IgD-negative memory B cell (primary cell): ENCODE measurements at regions not wholly inside any gene's neighbourhood (a gene's known extent, or its start where the extent isn't known, plus 50 kb on each side); places are given as distances from the start of the nearest gene placed in this dataset.

Experiments used
- H3K27ac Mint-ChIP-seq, 3 donors: one replicate each; pipeline ENCODE4 v1.8.0; 2020 to 2022; ENCODE audit warnings: mild to moderate bottlenecking in 3 of 3, mixed read lengths in 3 of 3, moderate library complexity in 1 of 3
- H3K27me3 Mint-ChIP-seq: one replicate; pipeline ENCODE4 v1.8.0; 2021; ENCODE audit warnings: mixed read lengths
- H3K36me3 Mint-ChIP-seq: one replicate; pipeline ENCODE4 v1.8.0; 2020; ENCODE audit warnings: mild to moderate bottlenecking, mixed read lengths
- H3K4me1 Mint-ChIP-seq, 3 donors: one replicate each; pipeline ENCODE4 v1.8.0; 2020 to 2022; ENCODE audit warnings: mixed read lengths in 3 of 3, mild to moderate bottlenecking in 1 of 3
- H3K4me3 Mint-ChIP-seq, 4 donors: one replicate each; pipeline ENCODE4 v1.8.0; 2020 to 2022; ENCODE audit warnings: mild to moderate bottlenecking in 4 of 4, mixed read lengths in 4 of 4, moderate library complexity in 3 of 4
- H3K9me3 Mint-ChIP-seq, 3 donors: one replicate each; pipeline ENCODE4 v1.8.0; 2020 to 2021; ENCODE audit warnings: mixed read lengths in 3 of 3, mild to moderate bottlenecking in 1 of 3

DNA sequence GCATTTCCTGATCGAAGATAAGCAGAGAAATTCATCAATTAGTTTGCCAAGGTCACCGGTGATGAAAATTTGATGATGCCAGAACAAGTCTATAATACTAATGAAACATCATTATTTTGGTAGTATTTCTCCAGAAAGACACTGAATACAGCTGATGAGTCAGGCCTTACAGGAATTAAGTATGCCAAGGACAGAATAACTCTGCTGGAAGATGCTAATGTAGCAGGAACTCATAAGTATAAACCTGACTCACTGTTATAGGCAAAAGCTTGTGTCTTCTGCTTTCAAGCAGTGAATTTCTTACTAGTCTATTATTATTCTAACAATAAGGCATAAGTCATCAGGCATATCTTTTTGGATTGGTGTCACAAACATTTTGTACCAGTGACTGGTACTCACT, 1825.1 kb upstream of the IGFBP7 start:
- H3K36me3 Mint-ChIP-seq, result no peaks in the 10 kb centered on the region
- H3K27ac Mint-ChIP-seq, result no peak overlapping the region
- no peaks in the 10 kb centered on the region for H3K27me3 Mint-ChIP-seq
- no peaks in the 10 kb centered on the region for H3K4me1 Mint-ChIP-seq
- H3K9me3 Mint-ChIP-seq, result peaks cover 2 to 18% (median 3%) of the 10 kb centered on the region in 3 donors
- no peak overlapping the region for H3K4me3 Mint-ChIP-seq

GRCh38 chr4:58936436-58936835, 1826.3 kb upstream of the IGFBP7 start:
- Mint-ChIP-seq H3K27me3 (no peaks in the 10 kb centered on the region), H3K9me3 (peaks cover 2 to 13% (median 3%) of the 10 kb centered on the region in 3 donors), H3K4me1 (no peaks in the 10 kb centered on the region), H3K4me3 (no peak overlapping the region), H3K36me3 (no peaks in the 10 kb centered on the region), H3K27ac (no peak overlapping the region)

DNA sequence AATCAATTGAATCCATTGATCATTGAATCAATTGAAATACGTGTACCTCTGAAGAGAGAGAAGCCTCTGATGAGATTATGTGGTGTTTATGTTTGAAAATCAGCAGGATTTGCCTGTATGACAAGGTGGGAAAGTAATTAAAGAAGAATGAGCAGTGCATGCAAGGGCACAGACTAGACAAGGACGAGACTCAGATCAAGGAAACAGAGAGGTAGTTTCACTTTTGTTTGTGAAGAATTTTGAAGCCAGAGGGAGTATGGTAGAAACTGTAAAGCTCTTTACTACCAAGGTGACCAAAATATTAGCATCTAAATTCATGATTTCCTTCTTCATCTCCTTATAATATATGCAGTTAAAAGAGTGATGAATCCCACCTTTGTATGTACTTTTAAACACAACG, 1830.0 kb upstream of the IGFBP7 start:
- H3K27ac Mint-ChIP-seq, result no peak overlapping the region
- no peaks in the 10 kb centered on the region for H3K27me3 Mint-ChIP-seq
- peaks cover 2 to 3% (median 3%) of the 10 kb centered on the region in 3 donors for H3K9me3 Mint-ChIP-seq
- no peak overlapping the region for H3K4me3 Mint-ChIP-seq
- H3K4me1 Mint-ChIP-seq, result no peaks in the 10 kb centered on the region
- no peaks in the 10 kb centered on the region for H3K36me3 Mint-ChIP-seq

GRCh38 chr4:58941286-58941685, 1831.1 kb upstream of the IGFBP7 start:
- Mint-ChIP-seq H3K27ac (no peak overlapping the region), H3K9me3 (peaks cover 2 to 6% (median 3%) of the 10 kb centered on the region in 3 donors), H3K4me3 (no peak overlapping the region), H3K27me3 (no peaks in the 10 kb centered on the region), H3K36me3 (no peaks in the 10 kb centered on the region), H3K4me1 (no peaks in the 10 kb centered on the region)

DNA sequence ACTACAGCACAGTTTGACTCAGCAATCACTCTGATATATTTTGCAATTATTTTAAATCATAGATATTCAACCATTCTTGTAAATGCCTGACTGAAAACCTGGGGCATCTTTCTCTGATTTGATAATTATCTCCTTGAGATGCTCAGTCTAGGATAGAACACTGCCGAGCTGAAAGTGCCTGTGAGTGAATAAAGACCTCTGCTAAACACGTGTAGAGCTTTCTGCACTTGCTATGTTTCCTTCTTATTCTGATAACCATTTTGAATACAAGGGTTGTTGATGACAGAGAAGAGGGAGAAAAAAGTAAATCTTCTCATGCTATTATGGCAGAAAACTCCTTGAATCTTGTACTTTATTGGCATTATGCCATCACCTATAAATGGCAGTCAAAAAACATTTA, 1843.4 kb upstream of the IGFBP7 start:
- Mint-ChIP-seq H3K27me3 (no peaks in the 10 kb centered on the region), H3K27ac (no peak overlapping the region), H3K4me3 (no peak overlapping the region), H3K4me1 (no peaks in the 10 kb centered on the region), H3K9me3 (peaks cover 0 to 12% (median 0%) of the 10 kb centered on the region in 3 donors), H3K36me3 (no peaks in the 10 kb centered on the region)

- Mint-ChIP-seq H3K9me3 (peaks cover 3 to 5% (median 4%) of the 10 kb centered on the region in 3 donors), H3K36me3 (no peaks in the 10 kb centered on the region), H3K4me3 (no peak overlapping the region), H3K27ac (no peak overlapping the region), H3K27me3 (no peaks in the 10 kb centered on the region), H3K4me1 (no peaks in the 10 kb centered on the region)
Observed at GRCh38 chr4:58957711-58958110, 1847.5 kb upstream of the IGFBP7 start.

- H3K27me3 Mint-ChIP-seq, result no peaks in the 10 kb centered on the region
- no peaks in the 10 kb centered on the region for H3K36me3 Mint-ChIP-seq
- H3K4me1 Mint-ChIP-seq, result no peaks in the 10 kb centered on the region
- H3K9me3 Mint-ChIP-seq, result peaks cover 0 to 5% (median 5%) of the 10 kb centered on the region in 3 donors
- H3K4me3 Mint-ChIP-seq, result no peak overlapping the region
- H3K27ac Mint-ChIP-seq, result no peak overlapping the region
Observed at GRCh38 chr4:58961283-58961682, 1851.1 kb upstream of the IGFBP7 start.

DNA sequence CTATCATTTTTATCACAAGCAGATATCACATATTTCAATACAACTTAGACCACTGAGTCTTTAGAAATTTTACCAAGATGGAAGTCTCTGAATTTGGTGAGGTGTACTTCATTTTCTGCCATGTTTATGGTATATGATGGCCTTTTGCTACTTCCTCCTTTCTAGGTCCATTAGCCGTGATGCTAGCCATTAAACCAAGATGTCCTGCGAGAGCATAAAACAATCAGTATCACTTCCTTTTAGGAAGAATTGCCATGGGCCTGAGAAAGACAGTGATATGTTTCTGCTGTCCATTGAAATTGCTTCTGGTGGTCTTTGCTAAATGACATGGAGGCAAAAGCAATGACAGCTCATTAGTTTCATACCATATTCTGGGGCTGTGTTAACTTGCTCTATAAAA, 1851.7 kb upstream of the IGFBP7 start:
- no peaks in the 10 kb centered on the region for H3K4me1 Mint-ChIP-seq
- no peaks in the 10 kb centered on the region for H3K27me3 Mint-ChIP-seq
- peaks cover 0 to 5% (median 5%) of the 10 kb centered on the region in 3 donors for H3K9me3 Mint-ChIP-seq
- no peaks in the 10 kb centered on the region for H3K36me3 Mint-ChIP-seq
- no peak overlapping the region for H3K4me3 Mint-ChIP-seq
- no peak overlapping the region for H3K27ac Mint-ChIP-seq

- peaks cover 0 to 5% (median 5%) of the 10 kb centered on the region in 3 donors for H3K9me3 Mint-ChIP-seq
- H3K36me3 Mint-ChIP-seq, result no peaks in the 10 kb centered on the region
- no peak overlapping the region for H3K27ac Mint-ChIP-seq
- H3K27me3 Mint-ChIP-seq, result no peaks in the 10 kb centered on the region
- H3K4me1 Mint-ChIP-seq, result no peaks in the 10 kb centered on the region
- H3K4me3 Mint-ChIP-seq, result no peak overlapping the region
Observed at GRCh38 chr4:58962424-58962823, 1852.2 kb upstream of the IGFBP7 start.

GRCh38 chr4:58981828-58982227, 1871.6 kb upstream of the IGFBP7 start:
- H3K27me3 Mint-ChIP-seq, result no peaks in the 10 kb centered on the region
- no peak overlapping the region for H3K27ac Mint-ChIP-seq
- H3K4me3 Mint-ChIP-seq, result no peak overlapping the region
- H3K9me3 Mint-ChIP-seq, result peaks cover 0 to 4% (median 4%) of the 10 kb centered on the region in 3 donors
- H3K36me3 Mint-ChIP-seq, result no peaks in the 10 kb centered on the region
- peaks cover 0 to 2% (median 0%) of the 10 kb centered on the region in 3 donors for H3K4me1 Mint-ChIP-seq

DNA sequence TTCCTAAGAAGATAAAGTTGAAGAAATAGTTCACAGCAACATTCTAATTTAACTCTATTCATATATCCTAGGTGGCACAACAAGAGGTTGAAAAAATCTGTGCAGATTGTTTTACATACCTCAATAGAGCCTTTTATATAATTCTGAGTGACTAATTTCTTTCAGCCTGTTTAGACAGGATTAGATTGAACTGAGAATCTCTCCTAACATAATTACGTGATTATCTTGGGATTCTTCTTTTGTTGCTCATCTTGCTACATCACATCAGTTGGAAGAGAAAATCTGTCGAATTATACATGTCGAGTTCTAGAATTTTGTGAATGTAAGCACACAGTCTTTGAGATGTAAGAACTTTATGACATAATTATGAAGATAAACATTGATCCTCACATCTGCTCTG, 1873.7 kb upstream of the IGFBP7 start:
- peaks cover 0 to 2% (median 0%) of the 10 kb centered on the region in 3 donors for H3K4me1 Mint-ChIP-seq
- peaks cover 2 to 8% (median 4%) of the 10 kb centered on the region in 3 donors for H3K9me3 Mint-ChIP-seq
- no peaks in the 10 kb centered on the region for H3K27me3 Mint-ChIP-seq
- H3K36me3 Mint-ChIP-seq, result no peaks in the 10 kb centered on the region
- H3K4me3 Mint-ChIP-seq, result no peak overlapping the region
- H3K27ac Mint-ChIP-seq, result no peak overlapping the region

DNA sequence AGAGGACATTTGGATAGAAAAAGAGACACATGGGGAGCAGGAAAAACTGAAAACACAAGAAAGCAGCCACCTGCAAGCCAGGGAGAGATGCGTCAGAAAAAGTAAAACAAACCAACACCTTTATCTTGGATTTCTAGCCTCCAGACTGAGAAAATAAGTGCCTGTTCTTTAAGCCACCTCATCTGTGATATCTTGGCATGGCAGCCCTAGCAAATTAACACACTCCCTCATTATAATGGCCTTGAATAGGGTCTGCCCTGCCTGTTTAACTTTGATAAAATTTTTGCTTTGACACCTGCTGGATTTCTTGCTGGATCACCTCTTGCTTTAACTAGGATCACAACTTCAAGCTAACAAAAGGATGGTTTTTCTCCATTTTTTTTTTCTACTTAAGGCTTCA, 1892.0 kb upstream of the IGFBP7 start:
- no peaks in the 10 kb centered on the region for H3K27me3 Mint-ChIP-seq
- H3K27ac Mint-ChIP-seq, result no peak overlapping the region
- H3K9me3 Mint-ChIP-seq, result peaks cover 2 to 17% (median 9%) of the 10 kb centered on the region in 3 donors
- no peaks in the 10 kb centered on the region for H3K4me1 Mint-ChIP-seq
- H3K4me3 Mint-ChIP-seq, result no peak overlapping the region
- H3K36me3 Mint-ChIP-seq, result no peaks in the 10 kb centered on the region

- H3K9me3 Mint-ChIP-seq, result peaks cover 7 to 15% (median 8%) of the 10 kb centered on the region in 3 donors
- H3K4me1 Mint-ChIP-seq, result no peaks in the 10 kb centered on the region
- no peaks in the 10 kb centered on the region for H3K36me3 Mint-ChIP-seq
- H3K4me3 Mint-ChIP-seq, result peak overlapping the region in 1 of 4 donors; percentile 27
- H3K27ac Mint-ChIP-seq, result no peak overlapping the region
- no peaks in the 10 kb centered on the region for H3K27me3 Mint-ChIP-seq
Observed at GRCh38 chr4:59024257-59024656, 1914.1 kb upstream of the IGFBP7 start.

DNA sequence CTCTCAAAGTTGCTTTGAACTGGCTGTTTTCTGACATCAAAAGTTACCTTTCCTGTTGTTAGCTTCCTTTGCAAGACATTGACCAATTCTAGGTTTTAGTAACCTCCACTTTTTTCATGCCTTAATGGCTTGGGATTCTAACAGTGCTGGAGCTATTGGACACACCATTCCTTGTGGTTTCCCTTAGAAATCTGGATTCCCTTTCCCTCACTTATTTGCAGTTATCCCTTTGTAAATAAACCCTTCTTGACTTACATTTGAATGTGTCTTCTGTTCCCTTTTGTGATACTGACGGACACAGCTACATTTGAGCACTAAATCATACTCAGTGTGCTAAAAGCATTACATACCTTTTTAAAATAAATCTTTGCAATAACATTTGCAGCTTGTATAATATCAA, 1927.6 kb upstream of the IGFBP7 start:
- no peak overlapping the region for H3K27ac Mint-ChIP-seq
- H3K9me3 Mint-ChIP-seq, result peaks cover 2 to 10% (median 9%) of the 10 kb centered on the region in 3 donors
- H3K27me3 Mint-ChIP-seq, result no peaks in the 10 kb centered on the region
- H3K36me3 Mint-ChIP-seq, result no peaks in the 10 kb centered on the region
- no peak overlapping the region for H3K4me3 Mint-ChIP-seq
- H3K4me1 Mint-ChIP-seq, result no peaks in the 10 kb centered on the region

DNA sequence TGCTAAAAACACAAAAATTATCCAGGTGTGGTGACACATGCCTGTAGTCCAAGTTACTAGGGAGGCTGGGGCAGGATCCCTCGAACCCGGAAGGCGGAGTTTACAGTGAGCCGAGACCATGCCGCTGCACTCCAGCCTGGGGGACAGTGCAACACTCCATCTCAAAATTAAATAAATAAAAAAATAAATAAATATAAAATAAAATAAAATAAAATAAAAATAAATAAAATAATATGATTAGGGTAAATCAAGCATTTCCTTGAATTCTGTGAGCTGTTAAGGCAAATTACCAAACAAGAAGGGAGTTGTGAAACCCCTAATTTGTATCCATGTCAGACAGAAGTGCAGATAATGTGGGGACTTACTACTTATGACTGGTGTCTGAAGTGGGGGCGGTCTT, 1928.9 kb upstream of the IGFBP7 start:
- H3K36me3 Mint-ChIP-seq, result no peaks in the 10 kb centered on the region
- H3K27ac Mint-ChIP-seq, result no peak overlapping the region
- no peaks in the 10 kb centered on the region for H3K4me1 Mint-ChIP-seq
- H3K4me3 Mint-ChIP-seq, result no peak overlapping the region
- H3K27me3 Mint-ChIP-seq, result no peaks in the 10 kb centered on the region
- peaks cover 2 to 13% (median 7%) of the 10 kb centered on the region in 3 donors for H3K9me3 Mint-ChIP-seq

DNA sequence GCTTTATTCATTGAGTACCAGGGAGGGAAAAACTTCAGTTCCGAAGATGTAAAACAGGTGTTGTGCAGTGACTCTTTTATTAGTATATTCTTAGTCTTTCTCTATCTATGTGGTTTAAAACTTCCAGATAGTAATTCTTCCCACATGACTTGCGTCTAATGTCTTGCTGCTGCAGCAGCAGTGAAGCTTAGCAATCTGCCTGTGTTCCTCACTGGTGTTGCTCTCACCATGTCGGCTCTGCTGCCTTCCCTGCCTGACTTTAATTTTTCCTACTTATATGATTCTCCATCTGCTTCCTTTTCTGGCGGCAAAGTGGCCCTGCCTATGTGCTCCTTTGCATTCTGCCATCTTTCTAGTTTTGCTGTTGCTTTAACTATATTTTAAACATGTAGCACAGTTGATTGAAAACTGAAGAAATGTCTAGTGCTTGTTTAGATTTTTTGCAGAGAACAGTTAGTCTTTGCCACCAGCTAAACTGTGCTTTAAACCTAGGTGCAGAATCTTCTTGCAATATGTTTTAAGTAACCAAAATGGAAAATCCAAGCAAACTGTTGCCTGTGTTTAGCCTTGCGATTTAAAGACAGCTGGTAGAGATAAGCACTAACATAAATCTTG, 1934.2 kb upstream of the IGFBP7 start:
- H3K27ac Mint-ChIP-seq, result no peak overlapping the region
- no peaks in the 10 kb centered on the region for H3K4me1 Mint-ChIP-seq

More for the DNA sequence above, 1934.2 kb upstream of the IGFBP7 start:
- Mint-ChIP-seq H3K4me3 (no peak overlapping the region), H3K36me3 (peaks cover 2% of the 10 kb centered on the region), H3K9me3 (peaks cover 2 to 16% (median 5%) of the 10 kb centered on the region in 3 donors), H3K27me3 (no peaks in the 10 kb centered on the region)
